Natural killer cell (primary cell): ENCODE measurements at regions not wholly inside any gene's neighbourhood (a gene's known extent, or its start where the extent isn't known, plus 50 kb on each side); places are given as distances from the start of the nearest gene placed in this dataset.
"Not testable (repeated sequence)": the region's sequence is repeated elsewhere in the genome, so short reads cannot be mapped to it uniquely, and the experiment has no call there.

Experiments used
- ATAC-seq, 3 donors: fragments of 150-1000 bp in 2 of 3; fragments of 200-7000 bp in 1 of 3; cut with Tn5 transposase; 1 replicate in 1 of 3; 2 replicates in 2 of 3; pipeline ENCODE4 v1.10.0; 2021; ENCODE audit warnings: mild to moderate bottlenecking in 2 of 3, moderate library complexity in 2 of 3
- DNase-seq, 2 donors: peaks; one replicate each; pipeline versions ENCODE4 v3.0.0 to v3.0.0-alpha.2; 2013 to 2021; ENCODE audit warnings: mixed read lengths in 1 of 2
- H3K27ac ChIP-seq: one replicate; pipeline ENCODE4 v1.5.1; 2013; ENCODE audit warnings: mild to moderate bottlenecking, low read length
- H3K27me3 ChIP-seq: one replicate; pipeline ENCODE4 v1.6.1; 2013; ENCODE audit warnings: low read length; ENCODE audit not compliant: control insufficient read depth, insufficient read depth
- H3K36me3 ChIP-seq: one replicate; pipeline ENCODE4 v1.6.1; 2013; ENCODE audit warnings: low read length; ENCODE audit not compliant: control insufficient read depth, insufficient read depth
- H3K4me1 ChIP-seq: one replicate; pipeline ENCODE4 v1.6.1; 2013; ENCODE audit warnings: low read length; ENCODE audit not compliant: control insufficient read depth, insufficient read depth
- H3K4me3 ChIP-seq: one replicate; pipeline ENCODE4 v1.5.1; 2013; ENCODE audit warnings: low read length
- H3K9me3 ChIP-seq: one replicate; pipeline ENCODE4 v1.6.1; 2013; ENCODE audit warnings: low read length; ENCODE audit not compliant: control insufficient read depth, insufficient read depth
- H3K27ac Mint-ChIP-seq, 2 donors: one replicate each; pipeline ENCODE4 v1.8.0; 2022; ENCODE audit warnings: mild to moderate bottlenecking in 2 of 2, mixed read lengths in 2 of 2, moderate library complexity in 1 of 2
- H3K27me3 Mint-ChIP-seq, 2 donors: one replicate each; pipeline ENCODE4 v1.8.0; 2022; ENCODE audit warnings: low read depth in 2 of 2, mixed read lengths in 2 of 2
- H3K36me3 Mint-ChIP-seq: one replicate; pipeline ENCODE4 v1.8.0; 2022; ENCODE audit warnings: mixed read lengths
- H3K4me1 Mint-ChIP-seq, 2 donors: one replicate each; pipeline ENCODE4 v1.8.0; 2022; ENCODE audit warnings: mixed read lengths in 2 of 2
- H3K4me3 Mint-ChIP-seq: one replicate; pipeline ENCODE4 v1.8.0; 2022; ENCODE audit warnings: mild to moderate bottlenecking, moderate library complexity, mixed read lengths
- H3K9me3 Mint-ChIP-seq, 2 donors: one replicate each; pipeline ENCODE4 v1.8.0; 2022; ENCODE audit warnings: mixed read lengths in 2 of 2
- CTCF ChIP-seq: fragments of 200-600 bp; IDR thresholded peaks from one replicate; pipeline ENCODE4 v1.8.0; 2022; ENCODE audit warnings: antibody characterized with exemption
- WGBS: methylation state at CpG from one replicate; pipeline ENCODE4 v1.1.7; 2013; ENCODE audit warnings: missing lambda C conversion rate; ENCODE audit not compliant: insufficient coverage; 5-methylcytosine and 5-hydroxymethylcytosine counted together
- intact Hi-C: fragments of 100-400 bp; cut with micrococcal nuclease; formaldehyde crosslinking; loops from one replicate; pipeline ENCODE4 v1.14.2; 2022

- peaks cover 4 to 5% of the 10 kb centered on the region in 2 donors for H3K9me3 Mint-ChIP-seq
- Histone ChIP-seq H3K4me1 (no peaks in the 10 kb centered on the region), H3K9me3 (no peaks in the 10 kb centered on the region), H3K27ac (no peak overlapping the region), H3K27me3 (no peaks in the 10 kb centered on the region), H3K36me3 (no peaks in the 10 kb centered on the region), H3K4me3 (no peak overlapping the region)
- intact Hi-C loops: no loop called here
- 81% methylated on average over 4 of the region's 4 CpGs for WGBS
- H3K27ac Mint-ChIP-seq: no peak overlapping the region
- no peak for TF ChIP-seq CTCF
- no peaks in the 10 kb centered on the region for H3K27me3 Mint-ChIP-seq
- H3K4me1 Mint-ChIP-seq: no peaks in the 10 kb centered on the region
- ATAC-seq (no peak), DNase-seq (no peak)
- no peak overlapping the region for H3K4me3 Mint-ChIP-seq
- no peaks in the 10 kb centered on the region for H3K36me3 Mint-ChIP-seq
Measured at GRCh38 chr2:65896446-65896845, 464.0 kb upstream of the SPRED2 start.

GRCh38 chr2:65890131-65890530 lies 457.7 kb upstream of the SPRED2 start:
- intact Hi-C loops, ATAC-seq, DNase-seq, H3K36me3 ChIP-seq, H3K4me3 Mint-ChIP-seq, H3K4me3 ChIP-seq, H3K27ac ChIP-seq, H3K4me1 ChIP-seq, H3K4me1 Mint-ChIP-seq, H3K27me3 ChIP-seq, H3K27ac Mint-ChIP-seq, H3K9me3 ChIP-seq, H3K27me3 Mint-ChIP-seq, H3K36me3 Mint-ChIP-seq, H3K9me3 Mint-ChIP-seq: not testable (repeated sequence)
- WGBS: 78% methylated on average over 6 of the region's 6 CpGs

GRCh38 chr2:65885266-65885665 lies 452.9 kb upstream of the SPRED2 start:
- ATAC-seq (no peak), DNase-seq (no peak)
- Mint-ChIP-seq H3K9me3 (peaks cover 2% of the 10 kb centered on the region in 2 donors), H3K27me3 (no peaks in the 10 kb centered on the region), H3K4me1 (no peaks in the 10 kb centered on the region), H3K36me3 (no peaks in the 10 kb centered on the region), H3K4me3 (no peak overlapping the region), H3K27ac (no peak overlapping the region)
- no peak overlapping the region for H3K4me3 ChIP-seq
- H3K36me3 ChIP-seq: no peaks in the 10 kb centered on the region
- no peak for TF ChIP-seq CTCF
- no peaks in the 10 kb centered on the region for H3K9me3 ChIP-seq
- H3K4me1 ChIP-seq: no peaks in the 10 kb centered on the region
- no peaks in the 10 kb centered on the region for H3K27me3 ChIP-seq
- WGBS: 67% methylated on average over 1 of the region's 1 CpG
- no peak overlapping the region for H3K27ac ChIP-seq
- intact Hi-C loops: no loop called here

- no peak for TF ChIP-seq CTCF
- no peaks in the 10 kb centered on the region for H3K4me1 Mint-ChIP-seq
- H3K4me3 ChIP-seq: no peak overlapping the region
- DNase-seq: no peak
- no peaks in the 10 kb centered on the region for H3K4me1 ChIP-seq
- ATAC-seq: no peak
- no peaks in the 10 kb centered on the region for H3K36me3 Mint-ChIP-seq
- H3K9me3 Mint-ChIP-seq: peaks cover 2% of the 10 kb centered on the region in 2 donors
- H3K9me3 ChIP-seq: no peaks in the 10 kb centered on the region
- H3K27ac Mint-ChIP-seq: no peak overlapping the region
- no peaks in the 10 kb centered on the region for H3K27me3 ChIP-seq
- H3K4me3 Mint-ChIP-seq: no peak overlapping the region
- 63% methylated on average over 1 of the region's 1 CpG for WGBS
- H3K27ac ChIP-seq: no peak overlapping the region
- H3K36me3 ChIP-seq: no peaks in the 10 kb centered on the region
- intact Hi-C loops: no loop called here
- H3K27me3 Mint-ChIP-seq: no peaks in the 10 kb centered on the region
Measured at GRCh38 chr2:65881592-65881991, 449.2 kb upstream of the SPRED2 start.
